HG02970 (cell line): ENCODE measurements at regions not wholly inside any gene's neighbourhood (a gene's known extent, or its start where the extent isn't known, plus 50 kb on each side); places are given as distances from the start of the nearest gene placed in this dataset.
"Not testable (repeated sequence)": the region's sequence is repeated elsewhere in the genome, so short reads cannot be mapped to it uniquely, and the experiment has no call there.

Experiments used
- ATAC-seq: cut with Tn5 transposase; IDR thresholded peaks from one replicate; pipeline ENCODE4 v1.9.1; 2021; ENCODE audit warnings: mild to moderate bottlenecking, moderate library complexity, moderate number of reproducible peaks; ENCODE audit not compliant: unreplicated experiment, low FRiP score

DNA sequence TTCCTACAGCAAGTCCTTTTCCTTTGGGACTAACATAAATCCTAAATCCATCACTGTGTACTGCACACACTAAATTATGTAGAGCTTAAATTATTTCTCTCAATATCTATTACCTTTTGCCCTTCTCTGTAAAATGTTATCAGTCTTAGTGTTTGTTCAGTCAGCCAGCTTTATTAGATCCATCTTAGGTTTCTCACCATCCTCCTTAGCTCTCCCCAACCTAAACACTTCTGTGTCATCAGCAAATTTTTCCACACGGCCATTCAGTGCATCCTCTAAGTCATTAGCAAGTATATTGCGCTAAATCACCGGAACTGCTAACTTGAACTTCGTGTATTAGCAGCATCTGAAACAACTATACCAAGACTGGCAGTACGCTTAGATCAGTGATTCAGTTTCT is 142.1 kb upstream of the ZNF438 start:
- no peak for ATAC-seq

DNA sequence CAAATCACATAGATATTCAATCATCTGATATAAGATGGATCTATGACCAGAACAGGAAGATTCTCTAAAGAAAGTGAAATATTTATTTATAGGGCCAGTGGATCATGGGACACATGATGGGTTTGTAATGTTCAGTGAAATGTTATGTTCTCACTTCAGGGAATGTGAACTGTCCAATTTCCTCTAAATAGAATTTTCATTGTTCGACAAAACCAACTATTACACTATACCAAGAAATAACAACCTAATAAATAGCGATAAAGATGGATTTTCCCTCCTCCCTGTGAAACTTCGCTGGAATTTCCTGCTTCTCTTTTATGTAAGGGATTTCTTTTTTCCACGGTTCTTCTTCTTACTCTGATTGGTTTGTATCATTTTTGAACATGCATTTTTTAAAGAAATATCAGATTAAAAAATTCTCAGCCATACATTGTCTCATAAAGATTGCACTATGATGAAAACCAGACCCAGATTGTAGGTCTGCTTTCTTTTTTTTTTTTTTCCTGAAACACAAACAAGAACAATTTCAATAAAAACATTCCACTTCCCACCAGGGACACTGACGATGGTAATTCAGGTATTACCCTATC is 139.8 kb upstream of the ZEB1 start:
- no peak for ATAC-seq

DNA sequence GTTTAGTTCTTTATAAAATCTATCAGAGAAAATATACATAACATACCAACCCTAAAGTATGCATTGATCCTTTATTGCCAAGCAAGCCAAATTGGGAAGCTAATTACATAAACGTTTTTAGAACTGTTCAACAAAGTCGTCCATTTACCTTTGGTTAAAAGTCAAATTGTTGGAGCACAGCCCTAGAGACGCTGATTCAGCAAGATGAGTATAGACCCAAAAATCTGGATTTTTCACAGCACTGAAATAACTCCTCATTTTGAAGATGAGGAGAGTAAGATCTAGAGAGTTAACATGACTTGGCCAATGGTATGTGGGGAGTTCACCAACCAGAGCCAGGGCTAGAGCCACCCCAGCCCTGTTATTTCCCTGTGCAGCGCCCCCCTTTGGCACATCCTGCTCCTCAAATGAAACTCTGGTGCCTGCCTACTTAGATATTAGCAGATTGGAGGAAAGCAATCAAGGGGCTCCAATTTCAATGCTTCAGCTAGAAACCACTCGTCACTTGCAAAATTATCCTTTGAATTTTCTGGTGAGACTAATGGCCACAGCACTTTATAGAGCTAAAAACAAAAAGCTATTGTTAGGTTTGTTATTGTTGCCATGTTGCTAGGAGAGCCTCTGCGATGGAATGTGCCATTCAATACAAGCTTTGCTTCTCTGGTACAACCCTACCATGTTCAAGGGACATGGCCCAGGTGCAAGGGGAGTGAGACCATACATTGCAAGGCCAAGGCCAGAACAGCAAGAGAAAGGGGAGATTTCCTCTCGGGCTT is 132.6 kb upstream of the ZEB1 start:
- no peak for ATAC-seq

- ATAC-seq, result no peak
These were observed 131.8 kb upstream of the ZEB1 start for GRCh38 chr10:31187182-31187581.

GRCh38 chr10:31187607-31188210 is 131.3 kb upstream of the ZEB1 start:
- ATAC-seq, result no peak

DNA sequence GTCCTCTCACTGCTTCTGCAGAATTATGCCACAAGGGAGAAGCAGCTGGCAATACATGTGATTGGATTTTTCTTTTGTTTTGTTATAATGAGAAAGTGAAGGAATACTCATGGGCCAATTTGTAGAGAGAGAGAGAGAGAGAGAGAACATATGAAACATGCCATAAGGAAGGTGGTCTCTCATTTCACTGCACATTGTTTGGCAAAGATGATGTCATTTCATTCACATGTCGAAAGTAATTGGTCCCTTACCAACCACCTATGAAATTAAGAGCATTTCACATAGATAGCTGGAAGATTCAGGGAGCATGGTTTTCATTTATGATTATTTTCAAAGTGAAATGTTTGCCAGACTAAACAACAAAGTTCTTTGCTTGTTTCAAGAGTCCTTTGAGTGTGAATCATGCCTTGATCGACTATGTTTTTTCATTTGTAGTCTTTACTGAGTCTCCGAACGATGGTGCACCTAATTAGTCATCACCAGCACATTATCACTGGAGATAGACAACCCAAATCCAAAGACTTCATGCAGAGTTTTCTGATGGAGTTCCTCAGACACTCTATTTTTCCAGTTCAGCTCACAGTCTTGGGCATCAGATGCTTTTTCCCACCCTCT is 130.1 kb upstream of the ZEB1 start:
- ATAC-seq, result no peak

DNA sequence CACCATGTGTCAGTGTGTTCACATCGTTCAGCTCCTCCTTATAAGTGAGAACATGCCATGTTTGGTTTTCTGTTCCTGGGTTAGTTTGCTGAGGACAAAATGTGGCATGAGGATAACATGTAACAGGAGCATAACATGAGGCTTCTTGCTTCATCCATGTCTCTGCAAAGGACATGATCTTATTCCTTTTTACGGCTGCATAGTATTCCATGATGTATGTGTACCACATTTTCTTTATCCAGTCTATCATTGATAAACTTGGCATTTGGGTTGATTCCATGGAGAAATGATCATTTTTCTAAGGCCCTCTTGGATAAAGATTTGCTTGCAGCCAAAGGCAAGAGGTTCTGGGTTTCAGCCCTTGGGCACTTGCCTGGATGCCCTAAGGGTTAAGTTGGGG is 128.5 kb upstream of the ZEB1 start:
- ATAC-seq, result no peak

- no peak for ATAC-seq
These were observed 126.5 kb upstream of the ZEB1 start for GRCh38 chr10:31192475-31192874.

DNA sequence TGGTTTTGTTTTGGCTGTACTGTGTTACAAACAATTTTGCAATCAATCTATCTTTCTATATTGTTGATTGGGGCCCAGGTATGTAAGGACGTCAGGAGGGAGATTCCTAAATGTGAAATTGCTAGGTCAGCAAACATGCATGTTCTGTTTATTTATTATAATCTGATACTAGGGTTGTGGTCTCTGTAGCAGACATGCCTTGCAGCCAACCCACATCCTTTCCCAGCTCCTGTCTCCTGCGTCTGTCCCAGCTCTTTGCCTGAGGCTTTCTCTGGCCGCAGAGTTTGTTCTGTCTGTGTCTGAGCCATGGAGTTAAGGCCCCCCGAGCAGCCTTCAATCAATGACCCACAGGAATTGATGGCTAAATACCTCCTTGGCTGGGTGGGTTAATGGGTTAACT is 124.0 kb upstream of the ZEB1 start:
- no peak for ATAC-seq

DNA sequence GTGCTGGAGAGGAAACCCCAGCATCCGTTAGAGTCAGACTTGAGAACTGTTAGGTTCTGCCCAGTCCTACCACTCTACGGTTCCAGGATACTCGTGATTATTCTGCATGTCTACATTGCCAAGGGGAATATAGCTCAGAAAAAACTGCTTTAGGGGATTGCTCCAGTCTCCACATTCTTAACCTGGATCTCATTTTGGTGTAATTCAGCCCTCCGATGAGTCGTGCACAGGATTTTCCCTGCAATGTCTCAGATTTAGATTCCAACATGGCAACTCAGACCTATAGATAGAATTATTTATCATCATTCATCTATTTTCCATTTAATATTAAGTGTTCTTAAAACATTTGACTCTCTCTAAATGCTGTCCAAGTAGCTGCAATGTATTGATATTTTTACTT is 121.1 kb upstream of the ZEB1 start:
- ATAC-seq, result no peak

- no peak for ATAC-seq
These were observed 114.9 kb upstream of the ZEB1 start for GRCh38 chr10:31204090-31204489.

GRCh38 chr10:31207636-31208035 is 111.4 kb upstream of the ZEB1 start:
- ATAC-seq, result no peak

- no peak for ATAC-seq
These were observed 109.5 kb upstream of the ZEB1 start for GRCh38 chr10:31209478-31209877.

DNA sequence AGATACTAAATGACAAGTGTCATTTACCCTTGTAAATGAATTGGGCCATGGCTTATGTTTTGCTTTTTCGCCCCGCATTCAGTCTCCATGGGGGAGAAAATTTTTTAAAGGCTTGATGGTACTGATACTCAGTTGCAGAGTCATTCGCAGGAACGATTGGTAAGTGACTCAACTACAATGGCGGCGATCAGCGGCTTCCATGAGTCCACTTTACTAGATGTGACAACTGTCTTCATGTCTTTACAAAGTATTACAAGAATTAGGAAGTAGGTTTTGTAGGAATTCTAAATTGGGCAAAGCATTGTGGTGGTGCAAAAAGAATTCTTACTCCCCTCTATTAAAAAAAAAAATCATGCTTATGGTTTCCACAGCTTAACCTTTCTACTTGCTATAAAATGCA is 108.8 kb upstream of the ZEB1 start:
- no peak for ATAC-seq

DNA sequence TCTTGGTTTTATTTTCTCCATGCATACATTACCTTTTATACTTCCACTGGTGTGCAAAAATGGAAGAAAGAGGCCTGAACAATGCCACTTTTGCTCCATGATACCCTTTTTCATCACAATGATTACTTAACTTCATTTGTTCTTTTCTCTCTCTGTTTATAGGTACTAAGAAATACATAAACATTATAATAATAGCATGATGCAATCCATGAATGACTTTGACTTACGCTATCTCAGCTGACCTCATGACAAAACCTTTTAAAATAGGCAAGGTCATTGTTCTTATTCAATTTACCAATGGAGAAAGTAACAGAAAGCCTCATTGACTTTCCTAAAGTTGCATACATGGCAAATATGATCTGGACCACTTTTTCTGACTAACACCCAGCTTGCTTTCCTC is 105.1 kb upstream of the ZEB1 start:
- no peak for ATAC-seq

GRCh38 chr10:31215052-31215451 is 104.0 kb upstream of the ZEB1 start:
- ATAC-seq, result no peak

- no peak for ATAC-seq
These were observed 99.7 kb upstream of the ZEB1 start for GRCh38 chr10:31219306-31219705.

DNA sequence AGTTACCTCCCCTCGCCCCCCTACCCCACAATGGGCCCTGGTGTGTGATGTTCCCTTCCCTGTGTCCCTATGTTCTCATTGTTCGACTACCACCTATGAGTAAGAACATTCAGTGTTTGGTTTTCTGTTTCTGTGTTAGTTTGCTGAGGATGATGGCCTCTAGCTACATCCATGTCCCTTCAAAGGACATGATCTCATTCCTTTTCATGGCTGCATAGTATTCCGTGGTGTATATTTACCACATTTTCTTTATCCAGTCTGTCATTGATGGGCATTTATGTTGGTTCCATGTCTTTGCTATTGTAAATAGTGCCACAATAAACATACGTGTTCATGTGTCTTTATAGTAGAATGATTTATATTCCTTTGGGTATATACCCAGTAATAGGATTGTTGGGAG is 90.2 kb upstream of the ZEB1 start:
- not testable (repeated sequence) for ATAC-seq

- ATAC-seq, result no peak
These were observed 79.1 kb upstream of the ZEB1 start for GRCh38 chr10:31239961-31240360.

- no peak for ATAC-seq
These were observed 76.1 kb upstream of the ZEB1 start for GRCh38 chr10:31242902-31243301.

DNA sequence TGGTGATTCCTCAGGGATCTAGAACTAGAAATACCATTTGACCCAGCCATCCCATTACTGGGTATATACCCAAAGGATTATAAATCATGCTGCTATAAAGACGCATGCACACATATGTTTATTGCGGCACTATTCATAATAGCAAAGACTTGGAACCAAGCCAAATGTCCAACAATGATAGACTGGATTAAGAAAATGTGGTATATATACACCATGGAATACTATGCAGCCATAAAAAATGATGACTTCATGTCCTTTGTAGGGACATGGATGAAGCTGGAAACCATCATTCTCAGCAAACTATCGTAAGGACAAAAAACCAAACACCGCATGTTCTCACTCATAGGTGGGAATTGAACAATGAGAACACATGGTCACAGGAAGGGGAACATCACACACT is 67.9 kb upstream of the ZEB1 start:
- not testable (repeated sequence) for ATAC-seq

DNA sequence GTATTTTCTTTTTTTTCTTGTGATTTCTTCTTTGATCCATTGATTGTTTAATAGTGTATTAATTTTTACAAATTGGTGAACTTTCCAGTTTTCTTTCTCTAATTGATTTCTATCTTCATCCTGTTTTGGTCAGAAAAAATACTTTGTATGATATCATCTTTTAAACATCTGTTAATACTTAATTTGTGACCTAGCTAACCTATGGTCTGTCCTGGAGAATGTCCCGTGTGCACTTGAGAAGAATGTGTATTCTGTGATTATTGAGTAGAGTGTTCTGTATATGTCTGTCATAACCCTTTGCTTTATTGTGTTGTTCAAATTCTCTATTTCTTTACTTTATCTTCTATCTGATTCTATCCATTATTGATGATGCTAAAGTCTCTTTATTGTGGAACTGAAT is 65.8 kb upstream of the ZEB1 start:
- ATAC-seq, result no peak
